HT-29 (cell line): ENCODE measurements at regions not wholly inside any gene's neighbourhood (a gene's known extent, or its start where the extent isn't known, plus 50 kb on each side); places are given as distances from the start of the nearest gene placed in this dataset.

Experiments used
- DNase-seq: peaks from one replicate; pipeline ENCODE4 v3.0.0-alpha.2; 2015; ENCODE audit warnings: low spot score

DNA sequence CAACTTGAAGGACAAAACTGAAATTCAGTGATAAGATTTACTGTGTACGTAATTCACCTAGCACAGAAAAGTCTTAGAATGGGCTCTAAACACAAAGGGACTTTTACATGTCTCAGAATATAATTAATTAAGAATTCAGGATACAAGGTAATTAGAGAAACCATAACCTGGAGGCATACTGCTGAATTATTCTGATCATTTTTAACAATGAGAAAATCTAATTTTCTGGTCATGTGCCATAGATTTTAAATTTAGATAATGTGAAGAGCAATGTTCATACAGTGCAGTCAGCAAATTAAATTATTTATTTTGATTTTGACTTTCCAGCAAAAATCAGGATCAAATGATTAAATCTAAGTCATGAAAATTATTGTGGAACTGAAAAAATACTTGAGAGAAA lies 67.0 kb upstream of the MTNR1B start:
- no peak for DNase-seq

- no peak for DNase-seq
These were observed 61.8 kb upstream of the MTNR1B start for GRCh38 chr11:92907671-92908070.

GRCh38 chr11:92909214-92909613 lies 60.2 kb upstream of the MTNR1B start:
- DNase-seq, result no peak

GRCh38 chr11:92911478-92911877 lies 58.0 kb upstream of the MTNR1B start:
- no peak for DNase-seq

DNA sequence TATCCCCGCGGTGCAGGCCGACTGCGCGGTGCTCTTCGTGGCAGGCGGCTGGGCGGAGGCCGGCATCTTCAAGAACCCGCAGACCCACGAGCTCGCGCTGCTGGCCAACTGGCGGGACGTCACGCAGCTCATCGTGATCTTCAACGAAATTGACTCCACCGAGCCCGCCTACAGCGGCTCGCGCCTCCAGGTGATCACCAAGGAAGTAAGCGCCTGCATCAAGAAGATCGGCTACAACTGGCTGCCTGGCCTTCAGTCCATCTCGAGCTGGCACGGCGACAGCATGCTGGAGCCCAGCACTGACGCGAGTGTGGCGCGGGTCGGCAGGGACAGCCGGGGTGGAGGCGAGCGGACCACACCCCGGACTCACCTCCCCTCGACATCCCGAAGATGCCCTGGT lies 53.9 kb upstream of the MTNR1B start:
- DNase-seq, result no peak

GRCh38 chr11:92916299-92916698 lies 53.2 kb upstream of the MTNR1B start:
- no peak for DNase-seq

DNA sequence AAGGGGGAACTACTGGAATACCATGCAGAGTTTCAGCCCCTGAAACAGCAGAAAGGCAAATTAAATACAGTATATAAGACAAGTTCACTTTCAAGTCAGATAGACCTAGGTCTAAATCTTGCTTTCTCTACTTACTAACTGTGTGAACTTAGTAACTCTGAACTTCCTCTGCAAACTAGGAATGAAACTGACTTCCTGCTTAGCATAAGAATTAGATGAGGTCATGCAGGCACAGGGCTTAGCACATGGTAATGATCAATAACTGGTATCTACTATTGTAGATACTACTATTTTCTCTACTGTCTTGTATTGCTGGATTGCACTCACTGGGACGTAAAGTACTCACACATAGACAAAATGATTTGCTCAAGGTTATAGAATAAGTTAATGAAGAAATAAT lies 51.5 kb upstream of the MTNR1B start:
- DNase-seq, result no peak

DNA sequence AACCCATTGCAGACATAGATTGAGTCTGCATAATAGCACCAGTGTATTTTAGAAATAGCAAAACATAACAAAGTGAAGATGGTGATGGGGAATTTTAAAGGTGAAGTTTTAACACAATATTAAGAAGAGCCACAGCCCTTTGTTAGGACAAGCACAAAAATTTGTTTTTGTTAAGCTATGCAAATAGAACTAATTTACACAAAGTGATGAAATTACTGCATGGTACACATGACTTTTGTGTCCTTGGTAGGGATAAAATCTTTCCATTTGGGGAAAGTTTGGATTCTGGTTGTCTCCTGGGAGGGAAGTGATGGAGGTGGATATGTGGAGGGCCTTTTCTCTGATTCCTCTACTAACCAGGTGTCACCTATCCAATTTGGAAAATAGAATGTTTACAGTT lies 50.4 kb upstream of the MTNR1B start:
- no peak for DNase-seq
